CD14-positive monocyte (primary cell): ENCODE measurements at regions not wholly inside any gene's neighbourhood (a gene's known extent, or its start where the extent isn't known, plus 50 kb on each side); places are given as distances from the start of the nearest gene placed in this dataset.

Experiments used
- DNase-seq, 3 donors: peaks; one replicate each; pipeline ENCODE4 v3.0.0-alpha.2; 2011 to 2022
- H2AFZ ChIP-seq: 2 replicates; pipeline ENCODE4 v1.6.0; 2012; ENCODE audit warnings: mild to moderate bottlenecking, low read depth, low read length, inconsistent platforms; ENCODE audit not compliant: insufficient read depth, poor library complexity, severe bottlenecking
- H3K27ac ChIP-seq, 2 donors: 1 replicate in 1 of 2; 2 replicates in 1 of 2; pipeline ENCODE4 v1.5.1; 2012 to 2013; ENCODE audit warnings: low read length in 2 of 2, control low read depth in 1 of 2, inconsistent platforms in 1 of 2, low read depth in 1 of 2, mild to moderate bottlenecking in 1 of 2
- H3K27me3 ChIP-seq, 2 donors: one replicate each; pipeline versions ENCODE4 v1.6.0 to v1.6.1; 2011 to 2013; ENCODE audit warnings: low read length in 2 of 2; ENCODE audit not compliant: control insufficient read depth in 2 of 2, insufficient read depth in 2 of 2
- H3K36me3 ChIP-seq, 2 donors: replicated peaks in 1 of 2; 1 replicate in 1 of 2; 2 replicates in 1 of 2; pipeline versions ENCODE4 v1.5.1 to v1.6.1; 2012 to 2013; ENCODE audit warnings: low read length in 2 of 2, control low read depth in 1 of 2, inconsistent platforms in 1 of 2, mild to moderate bottlenecking in 1 of 2; ENCODE audit not compliant: insufficient read depth in 2 of 2, control insufficient read depth in 1 of 2
- H3K4me1 ChIP-seq, 2 donors: 1 replicate in 1 of 2; 2 replicates in 1 of 2; pipeline versions ENCODE4 v1.5.1 to v1.6.1; 2012 to 2013; ENCODE audit warnings: low read length in 2 of 2, control low read depth in 1 of 2, inconsistent platforms in 1 of 2, mild to moderate bottlenecking in 1 of 2, moderate library complexity in 1 of 2; ENCODE audit not compliant: insufficient read depth in 2 of 2, control insufficient read depth in 1 of 2
- H3K4me2 ChIP-seq: replicated peaks from 2 replicates; pipeline ENCODE3; 2012; ENCODE audit warnings: low read length, moderate library complexity, mild to moderate bottlenecking; ENCODE audit not compliant: poor library complexity, severe bottlenecking; ENCODE audit errors: extremely low read depth
- H3K4me3 ChIP-seq, 3 experiments: fragments of 200-600 bp in 1 of 3; sonication (generic) in 1 of 3; replicated peaks in 1 of 3; 1 replicate in 2 of 3; 2 replicates in 1 of 3; pipeline ENCODE4 v1.5.1; 2011 to 2013; ENCODE audit warnings: low read length in 3 of 3, mild to moderate bottlenecking in 3 of 3, control low read depth in 2 of 3, low read depth in 2 of 3, inconsistent platforms in 1 of 3, moderate library complexity in 1 of 3
- H3K79me2 ChIP-seq: 2 replicates; pipeline ENCODE4 v1.6.0; 2012; ENCODE audit warnings: mild to moderate bottlenecking, control low read depth, inconsistent platforms, low read length, moderate library complexity; ENCODE audit not compliant: insufficient read depth
- H3K9ac ChIP-seq: 2 replicates; pipeline ENCODE4 v1.6.0; 2017; ENCODE audit warnings: low read length, mild to moderate bottlenecking; ENCODE audit not compliant: insufficient read depth, poor library complexity, severe bottlenecking
- H3K9me3 ChIP-seq, 2 donors: replicated peaks in 1 of 2; 1 replicate in 1 of 2; 2 replicates in 1 of 2; pipeline versions ENCODE4 v1.5.1 to v1.6.1; 2012 to 2013; ENCODE audit warnings: low read length in 2 of 2, control low read depth in 1 of 2; ENCODE audit not compliant: control insufficient read depth in 1 of 2, insufficient read depth in 1 of 2
- H4K20me1 ChIP-seq: 2 replicates; pipeline ENCODE4 v1.6.0; 2012; ENCODE audit warnings: mild to moderate bottlenecking, low read length, control low read depth, moderate library complexity; ENCODE audit not compliant: insufficient read depth
- H3K27ac Mint-ChIP-seq, 7 donors: one replicate each; pipeline ENCODE4 v1.8.0; 2020; ENCODE audit warnings: mild to moderate bottlenecking in 7 of 7, mixed read lengths in 7 of 7, moderate library complexity in 6 of 7, inconsistent platforms in 2 of 7
- H3K27me3 Mint-ChIP-seq, 3 donors: one replicate each; pipeline ENCODE4 v1.8.0; 2021 to 2022; ENCODE audit warnings: low read depth in 3 of 3, mild to moderate bottlenecking in 3 of 3, mixed read lengths in 3 of 3, moderate library complexity in 3 of 3, inconsistent platforms in 1 of 3
- H3K36me3 Mint-ChIP-seq, 2 donors: one replicate each; pipeline ENCODE4 v1.8.0; 2020; ENCODE audit warnings: mixed read lengths in 2 of 2, inconsistent platforms in 1 of 2, mild to moderate bottlenecking in 1 of 2
- H3K4me1 Mint-ChIP-seq: one replicate; pipeline ENCODE4 v1.8.0; 2020; ENCODE audit warnings: mild to moderate bottlenecking, mixed read lengths
- H3K4me3 Mint-ChIP-seq, 2 donors: one replicate each; pipeline ENCODE4 v1.8.0; 2020; ENCODE audit warnings: mild to moderate bottlenecking in 2 of 2, mixed read lengths in 2 of 2, moderate library complexity in 1 of 2
- H3K9me3 Mint-ChIP-seq, 7 donors: one replicate each; pipeline ENCODE4 v1.8.0; 2020 to 2022; ENCODE audit warnings: mixed read lengths in 7 of 7, mild to moderate bottlenecking in 6 of 7, moderate library complexity in 6 of 7, inconsistent platforms in 2 of 7
- CTCF ChIP-seq: fragments of 200-600 bp; IDR thresholded peaks from one replicate; pipeline ENCODE4 v1.8.0; 2022; ENCODE audit warnings: antibody characterized with exemption, mild to moderate bottlenecking
- WGBS: methylation state at CpG from one replicate; pipeline ENCODE4 v1.1.5; 2013; ENCODE audit warnings: missing lambda C conversion rate; ENCODE audit not compliant: insufficient coverage; 5-methylcytosine and 5-hydroxymethylcytosine counted together
- intact Hi-C, 2 donors: fragments of 100-400 bp; cut with micrococcal nuclease; formaldehyde crosslinking; loops; one replicate each; pipeline versions ENCODE4 v1.15.0 to v1.15.1; 2023

- Histone ChIP-seq H3K79me2 (no peaks in the 10 kb centered on the region), H3K9ac (no peak overlapping the region), H4K20me1 (no peaks in the 10 kb centered on the region), H3K27ac (no peak overlapping the region), H2AFZ (no peak overlapping the region), H3K4me3 (no peak overlapping the region), H3K27me3 (no peaks in the 10 kb centered on the region), H3K36me3 (no peaks in the 10 kb centered on the region), H3K9me3 (peaks cover 0 to 7% of the 10 kb centered on the region in 2 donors), H3K4me2 (no peak overlapping the region), H3K4me1 (no peaks in the 10 kb centered on the region)
- intact Hi-C loops: no loop called here
- DNase-seq: no peak
- Mint-ChIP-seq H3K9me3 (peaks cover 8 to 24% (median 16%) of the 10 kb centered on the region in 7 donors), H3K4me3 (no peak overlapping the region), H3K27ac (no peak overlapping the region), H3K27me3 (peaks cover 1 to 16% (median 3%) of the 10 kb centered on the region in 3 donors), H3K4me1 (peaks cover 7% of the 10 kb centered on the region), H3K36me3 (no peaks in the 10 kb centered on the region)
- TF ChIP-seq CTCF: no peak
Measured at GRCh38 chr7:3105856-3106255, 62.2 kb upstream of the CARD11 start.

GRCh38 chr7:3106361-3106826, 62.7 kb upstream of the CARD11 start:
- WGBS: no CpG with 5 or more reads among the region's 2 CpGs
- H3K27me3 Mint-ChIP-seq: peaks cover 3 to 16% (median 4%) of the 10 kb centered on the region in 3 donors
- H3K4me3 Mint-ChIP-seq: no peak overlapping the region
- Histone ChIP-seq H3K4me2 (no peak overlapping the region), H3K27me3 (no peaks in the 10 kb centered on the region), H3K27ac (no peak overlapping the region), H3K9me3 (peaks cover 0 to 7% of the 10 kb centered on the region in 2 donors), H3K36me3 (no peaks in the 10 kb centered on the region), H2AFZ (no peak overlapping the region), H3K9ac (no peak overlapping the region), H3K4me3 (no peak overlapping the region), H3K79me2 (no peaks in the 10 kb centered on the region), H4K20me1 (no peaks in the 10 kb centered on the region), H3K4me1 (no peaks in the 10 kb centered on the region)
- H3K27ac Mint-ChIP-seq: peak overlapping the region in 1 of 7 donors; percentile 10
- peaks cover 7% of the 10 kb centered on the region for H3K4me1 Mint-ChIP-seq
- intact Hi-C loops: no loop called here
- no peak for DNase-seq
- peaks cover 8 to 24% (median 16%) of the 10 kb centered on the region in 7 donors for H3K9me3 Mint-ChIP-seq
- no peaks in the 10 kb centered on the region for H3K36me3 Mint-ChIP-seq
- no peak for TF ChIP-seq CTCF
